GM18868 (cell line): ENCODE measurements at regions not wholly inside any gene's neighbourhood (a gene's known extent, or its start where the extent isn't known, plus 50 kb on each side); places are given as distances from the start of the nearest gene placed in this dataset.
"Not testable (repeated sequence)": the region's sequence is repeated elsewhere in the genome, so short reads cannot be mapped to it uniquely, and the experiment has no call there.

Experiments
- ATAC-seq: cut with Tn5 transposase; IDR thresholded peaks from one replicate; pipeline ENCODE4 v1.9.1; 2021; ENCODE audit warnings: mild to moderate bottlenecking, moderate library complexity; ENCODE audit not compliant: unreplicated experiment

DNA sequence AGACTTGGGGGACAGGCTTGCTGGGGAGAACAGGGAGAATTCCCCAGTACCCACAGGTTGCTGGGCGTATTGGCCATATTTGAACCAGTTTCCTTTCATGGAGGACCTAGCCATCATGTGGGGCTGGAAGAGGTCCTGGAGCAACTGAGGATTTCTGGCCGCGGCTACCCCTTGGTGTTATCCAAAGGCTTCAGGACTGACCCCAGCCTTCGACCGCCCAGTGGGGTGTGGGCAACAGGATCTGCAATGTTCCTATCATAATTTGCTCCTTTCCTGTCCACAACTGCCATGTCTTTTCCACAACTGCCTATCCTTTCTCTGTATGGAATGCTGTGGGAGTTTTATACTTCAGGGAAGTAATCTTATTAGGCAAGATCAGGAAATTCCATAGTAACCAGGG, 1053.6 kb upstream of the SLC39A10 start:
- ATAC-seq, result no peak

DNA sequence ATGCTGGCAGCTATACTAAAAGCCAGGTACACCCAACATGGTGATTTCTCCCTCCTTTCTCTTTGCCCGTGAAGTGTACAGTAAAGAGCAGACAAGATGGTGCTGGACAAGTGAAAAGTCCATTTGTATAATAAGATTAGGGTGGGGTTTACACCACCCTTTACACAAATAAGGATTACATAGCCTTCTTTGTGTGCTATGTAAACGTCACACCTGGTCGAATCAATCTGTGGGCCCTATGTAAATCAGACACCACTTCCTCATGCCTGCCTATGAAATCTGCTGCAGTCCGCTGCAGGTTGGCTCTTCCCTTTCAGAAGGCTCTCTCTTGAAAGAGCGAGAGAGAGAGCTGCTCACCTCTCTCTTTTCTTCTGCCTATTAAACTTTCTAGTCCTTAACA, 1054.3 kb upstream of the SLC39A10 start:
- ATAC-seq, result no peak

GRCh38 chr2:194591192-194591591, 1065.8 kb upstream of the SLC39A10 start:
- no peak for ATAC-seq

DNA sequence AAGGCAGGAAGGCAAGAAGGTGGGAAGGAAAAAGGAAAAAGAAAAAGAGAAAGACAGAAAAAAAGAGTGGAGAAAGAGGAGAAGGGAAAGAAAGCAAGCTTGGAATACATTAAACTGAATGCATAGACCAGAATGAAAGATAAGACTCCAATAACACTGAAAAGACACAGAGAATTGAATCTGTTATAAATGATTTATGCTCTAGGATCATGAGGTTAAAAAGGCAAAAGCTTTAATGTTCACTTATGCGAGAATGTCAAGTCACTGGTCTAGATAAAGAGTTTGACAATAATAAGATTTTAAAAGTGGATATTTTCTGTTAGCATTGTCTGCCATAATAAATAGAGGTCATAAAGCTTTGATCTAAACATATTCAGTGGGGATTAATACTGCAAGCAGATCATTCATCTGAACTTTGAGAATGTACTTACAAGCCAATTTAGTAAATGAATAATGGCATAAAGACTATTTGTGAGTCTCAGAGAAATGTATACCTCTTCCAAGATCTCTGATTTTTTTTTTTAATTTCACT, 1069.2 kb upstream of the SLC39A10 start:
- ATAC-seq, result no peak

DNA sequence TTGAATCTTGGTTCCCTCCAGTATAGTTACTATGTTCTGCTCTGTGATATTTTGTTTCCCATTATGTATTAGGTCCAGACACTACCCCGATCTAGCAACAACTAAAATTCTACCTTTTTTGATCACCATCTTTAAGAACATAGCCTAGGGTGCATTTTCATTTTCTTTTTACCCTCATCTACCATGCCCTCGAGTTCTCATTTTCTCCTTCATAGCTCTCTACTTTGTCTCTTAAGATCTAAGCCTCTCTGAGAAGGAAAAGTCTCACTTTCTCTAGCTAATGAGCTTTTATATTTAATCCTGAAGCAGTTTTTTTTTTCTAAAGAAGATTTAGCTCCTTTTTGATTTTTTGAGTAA, 1089.4 kb upstream of the SLC39A10 start:
- ATAC-seq, result no peak

GRCh38 chr2:194566907-194567660, 1089.9 kb upstream of the SLC39A10 start:
- no peak for ATAC-seq

GRCh38 chr2:194564422-194564821, 1092.6 kb upstream of the SLC39A10 start:
- ATAC-seq, result no peak

DNA sequence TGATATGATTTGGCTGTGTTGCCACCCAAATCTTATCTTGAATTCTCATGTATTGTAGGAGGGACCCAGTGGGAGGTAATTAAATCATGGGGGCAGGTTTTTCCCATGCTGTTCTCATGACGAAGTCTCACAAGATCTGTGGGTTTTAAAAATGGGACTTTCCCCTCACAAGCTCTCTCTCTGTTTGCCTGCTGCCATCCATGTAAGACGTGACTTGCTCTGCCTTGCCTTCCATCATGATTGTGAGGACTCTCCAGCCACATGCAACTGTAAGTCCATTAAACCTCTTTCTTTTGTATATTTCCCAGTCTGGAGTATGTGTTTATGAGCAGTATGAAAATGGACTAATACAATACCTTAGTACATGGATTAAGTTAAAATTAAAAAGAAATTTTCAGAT, 1094.7 kb upstream of the SLC39A10 start:
- ATAC-seq, result no peak

- no peak for ATAC-seq
Measured at GRCh38 chr2:194559964-194560363, 1097.1 kb upstream of the SLC39A10 start.

DNA sequence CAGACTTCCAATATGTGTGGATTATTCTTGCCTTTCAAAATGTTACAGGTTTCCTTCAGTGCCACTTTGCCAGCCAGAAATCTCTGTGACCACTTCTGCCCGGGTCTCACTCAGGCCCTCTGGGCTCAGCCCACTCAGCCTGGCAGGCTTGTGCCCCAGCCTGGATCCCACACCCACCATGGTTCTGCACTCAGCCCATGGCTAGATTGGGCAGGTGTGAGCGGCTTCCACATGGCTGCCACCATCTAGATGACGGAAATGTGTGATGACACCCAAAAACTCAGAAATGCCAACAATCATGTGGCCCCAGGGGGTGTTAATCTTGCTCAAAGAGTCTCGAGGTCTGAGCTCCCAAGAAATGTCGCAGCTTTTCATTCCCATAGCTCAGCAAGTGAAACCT, 1097.5 kb upstream of the SLC39A10 start:
- no peak for ATAC-seq

- ATAC-seq, result no peak
Measured at GRCh38 chr2:194557993-194558392, 1099.0 kb upstream of the SLC39A10 start.

- no peak for ATAC-seq
Measured at GRCh38 chr2:194556629-194557028, 1100.4 kb upstream of the SLC39A10 start.

GRCh38 chr2:194553980-194554379, 1103.0 kb upstream of the SLC39A10 start:
- ATAC-seq, result no peak

DNA sequence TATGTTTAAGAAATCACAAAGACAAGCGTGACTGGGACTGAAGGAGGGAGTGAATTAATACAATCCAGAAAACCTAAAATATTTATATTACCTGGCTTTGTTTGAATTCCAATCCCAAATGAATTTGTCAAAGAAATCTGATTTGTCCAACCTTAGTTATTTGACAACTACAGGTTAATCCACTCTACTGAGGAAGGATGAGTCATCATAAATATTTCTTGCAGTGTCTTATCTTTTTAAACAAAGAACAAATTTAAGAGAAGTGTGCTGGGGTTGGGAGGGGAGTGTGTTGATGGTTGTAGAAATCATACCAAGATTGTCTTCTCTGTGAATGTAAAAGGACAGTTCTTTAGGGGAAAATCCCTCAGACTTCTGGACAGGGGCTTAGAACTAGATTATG, 1106.3 kb upstream of the SLC39A10 start:
- no peak for ATAC-seq

DNA sequence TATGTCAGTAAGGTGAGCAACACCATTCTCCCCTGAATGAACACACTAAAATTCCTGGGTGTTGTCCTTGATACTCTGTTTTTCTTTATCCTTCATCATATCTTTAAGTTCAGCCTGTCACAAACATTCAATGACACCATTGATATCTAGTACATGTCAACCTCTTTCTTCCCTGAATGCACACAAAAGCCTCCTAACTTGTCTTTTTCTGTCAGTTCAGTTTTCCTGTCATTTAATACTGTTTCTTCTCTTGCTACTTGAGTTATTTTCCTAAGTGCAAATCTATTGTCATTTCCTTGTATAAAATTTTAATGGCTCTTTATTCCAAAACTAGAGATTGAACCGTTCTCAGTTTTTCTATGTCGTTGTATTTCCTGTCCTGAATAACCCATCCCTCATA, 1107.6 kb upstream of the SLC39A10 start:
- no peak for ATAC-seq

DNA sequence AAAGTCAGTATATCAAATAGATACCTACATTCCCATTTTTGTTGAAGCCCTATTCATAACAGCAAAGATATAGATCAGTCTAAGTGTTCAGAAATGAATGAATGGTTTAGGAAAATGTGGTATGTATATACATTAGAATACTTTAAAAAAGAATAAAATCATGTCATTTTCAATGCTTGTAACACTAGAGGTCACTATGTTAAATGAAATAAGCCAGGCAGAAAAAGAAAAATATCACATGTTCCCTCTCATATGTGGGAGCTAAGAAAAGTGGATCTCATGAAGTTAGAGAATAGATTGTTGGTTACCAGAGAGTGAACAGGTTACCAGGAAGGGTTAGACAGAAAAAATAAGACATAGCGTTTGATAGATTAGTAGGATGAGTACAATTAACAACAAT, 1111.0 kb upstream of the SLC39A10 start:
- no peak for ATAC-seq

DNA sequence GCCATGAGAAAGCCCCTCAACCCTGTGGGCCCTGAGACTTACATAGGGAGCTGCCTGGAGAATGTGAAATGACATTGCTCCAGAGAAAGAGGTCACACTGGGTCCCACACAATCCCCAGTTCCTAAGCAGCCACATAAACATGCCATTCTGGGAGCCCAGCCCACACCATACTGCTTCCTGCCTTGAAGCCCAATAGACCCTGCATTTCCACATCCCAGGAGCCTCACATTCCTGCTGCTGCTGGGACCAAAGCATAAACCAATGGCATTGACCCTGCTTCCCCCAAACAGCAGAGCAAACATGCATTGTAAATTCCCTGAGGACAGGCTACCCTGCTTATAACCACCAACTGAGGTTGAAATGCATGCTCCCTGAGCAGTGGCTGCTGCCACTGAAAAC, 1117.6 kb upstream of the SLC39A10 start:
- ATAC-seq, result no peak

DNA sequence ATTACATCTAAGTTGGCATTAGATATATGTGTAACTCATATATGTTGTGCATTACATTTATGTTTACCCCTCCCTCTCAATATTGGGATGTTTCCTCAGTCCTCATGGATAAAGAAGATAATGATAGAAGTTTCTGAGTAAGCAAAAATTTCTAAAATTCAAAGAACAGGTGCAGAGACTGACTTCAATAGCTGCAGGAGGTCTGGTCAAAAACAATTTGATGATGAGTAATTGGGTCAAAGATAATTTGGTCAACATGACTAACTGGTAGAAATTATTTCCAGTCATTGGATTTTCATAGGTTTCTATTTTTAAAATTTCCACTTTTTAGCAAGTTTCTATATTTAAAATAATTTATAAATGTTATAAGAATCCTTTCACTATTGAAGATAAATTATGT, 1130.9 kb upstream of the SLC39A10 start:
- no peak for ATAC-seq

DNA sequence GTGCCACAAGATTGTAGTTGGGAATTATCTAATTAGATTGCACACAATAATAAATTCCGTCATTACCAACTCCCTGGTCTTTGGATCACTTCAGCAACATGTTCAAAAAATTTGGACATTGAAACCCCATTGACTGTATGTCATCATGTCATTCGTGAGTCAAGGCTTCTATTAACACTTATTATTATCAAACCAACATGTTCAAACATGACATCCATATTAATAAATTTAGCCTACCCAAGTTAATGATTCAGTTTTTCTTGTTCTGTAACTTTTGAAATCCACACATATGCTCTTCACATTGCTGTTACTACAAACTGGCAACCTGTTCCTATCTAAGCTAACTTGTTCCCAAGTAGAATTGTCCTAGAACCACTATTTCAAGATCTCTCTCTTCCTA, 1142.7 kb upstream of the SLC39A10 start:
- ATAC-seq, result no peak

GRCh38 chr2:194511070-194511469, 1146.0 kb upstream of the SLC39A10 start:
- not testable (repeated sequence) for ATAC-seq

DNA sequence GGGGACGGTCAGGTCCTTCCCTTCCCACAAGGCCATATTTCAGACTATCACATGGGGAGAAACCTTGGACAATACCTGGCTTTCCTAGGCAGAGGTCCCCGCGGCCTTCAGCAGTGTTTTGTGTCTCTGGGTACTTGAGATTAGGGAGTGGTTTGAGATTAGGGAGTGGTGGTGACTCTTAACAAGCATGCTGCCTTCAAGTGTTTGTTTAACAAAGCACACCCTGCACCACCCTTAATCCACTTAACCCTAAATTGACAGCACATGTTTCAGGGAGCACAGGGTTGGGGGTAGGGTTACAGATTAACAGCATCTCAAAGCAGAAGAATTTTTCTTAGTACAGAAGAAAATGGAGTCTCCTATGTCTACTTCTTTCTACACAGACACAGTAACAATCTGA, 1152.2 kb upstream of the SLC39A10 start:
- ATAC-seq, result not testable (repeated sequence)

GRCh38 chr2:194495046-194495445, 1162.0 kb upstream of the SLC39A10 start:
- no peak for ATAC-seq

GRCh38 chr2:194494401-194494800, 1162.6 kb upstream of the SLC39A10 start:
- ATAC-seq, result no peak
